ENCODE measurements at regions not wholly inside any gene's neighbourhood (a gene's known extent, or its start where the extent isn't known, plus 50 kb on each side); places are given as distances from the start of the nearest gene placed in this dataset.

GRCh38 chrX:129249563-129249962 is 273.7 kb downstream of the SMARCA1 start:
- Histone ChIP-seq H3K4me3 (no peak overlapping the region), H3K4me1 (no peaks in the 10 kb centered on the region)

GRCh38 chrX:129247642-129248041 is 275.6 kb downstream of the SMARCA1 start:
- no peak overlapping the region for H3K27ac ChIP-seq
- H3K36me3 ChIP-seq, result no peaks in the 10 kb centered on the region
- H3K4me1 ChIP-seq, result no peaks in the 10 kb centered on the region
- no peaks in the 10 kb centered on the region for H3K9me3 ChIP-seq
- H3K27me3 ChIP-seq, result no peaks in the 10 kb centered on the region
- no peak overlapping the region for H3K9ac ChIP-seq (ENCODE audit: low read depth in 2 of 2, low read length in 2 of 2)
- intact Hi-C loops (cut with DNase I), result no loop called here
- no peak for TF ChIP-seq CTCF (IDR thresholded peaks at IDR 0.05)
- no peak for DNase-seq
- H3K4me3 ChIP-seq, result no peak overlapping the region

More at GRCh38 chrX:129249563-129249962, 273.7 kb downstream of the SMARCA1 start:
- DNase-seq, result no peak
- intact Hi-C loops (cut with DNase I), result no loop called here
- Histone ChIP-seq H3K36me3 (no peaks in the 10 kb centered on the region), H3K9me3 (no peaks in the 10 kb centered on the region), H3K27ac (no peak overlapping the region), H3K9ac (ENCODE audit: low read depth in 2 of 2, low read length in 2 of 2) (no peak overlapping the region), H3K27me3 (no peaks in the 10 kb centered on the region)
- no peak for TF ChIP-seq CTCF (IDR thresholded peaks at IDR 0.05)

GRCh38 chrX:129239371-129239770 is 283.9 kb downstream of the SMARCA1 start:
- Histone ChIP-seq H3K27me3 (no peaks in the 10 kb centered on the region), H3K4me1 (no peaks in the 10 kb centered on the region), H3K9me3 (no peaks in the 10 kb centered on the region), H3K36me3 (no peaks in the 10 kb centered on the region), H3K27ac (no peak overlapping the region), H3K9ac (ENCODE audit: low read depth in 2 of 2, low read length in 2 of 2) (no peak overlapping the region), H3K4me3 (no peak overlapping the region)
- TF ChIP-seq CTCF (IDR thresholded peaks at IDR 0.05), result no peak
- DNase-seq, result no peak
- intact Hi-C loops (cut with DNase I), result no loop called here

- no peak overlapping the region for H3K9ac ChIP-seq (ENCODE audit: low read depth in 2 of 2, low read length in 2 of 2)
- no peak overlapping the region for H3K4me3 ChIP-seq
- TF ChIP-seq CTCF (IDR thresholded peaks at IDR 0.05), result no peak
- intact Hi-C loops (cut with DNase I), result no loop called here
- no peaks in the 10 kb centered on the region for H3K4me1 ChIP-seq
- H3K36me3 ChIP-seq, result no peaks in the 10 kb centered on the region
- no peaks in the 10 kb centered on the region for H3K27me3 ChIP-seq
- H3K27ac ChIP-seq, result no peak overlapping the region
- H3K9me3 ChIP-seq, result no peaks in the 10 kb centered on the region
- DNase-seq, result no peak
Observed at GRCh38 chrX:129238011-129238410, 285.3 kb downstream of the SMARCA1 start.

GRCh38 chrX:129235903-129236302 is 287.4 kb downstream of the SMARCA1 start:
- Histone ChIP-seq H3K27me3 (no peaks in the 10 kb centered on the region), H3K4me3 (no peak overlapping the region), H3K36me3 (no peaks in the 10 kb centered on the region), H3K4me1 (no peaks in the 10 kb centered on the region), H3K27ac (no peak overlapping the region), H3K9me3 (no peaks in the 10 kb centered on the region), H3K9ac (ENCODE audit: low read depth in 2 of 2, low read length in 2 of 2) (no peak overlapping the region)
- TF ChIP-seq CTCF (IDR thresholded peaks at IDR 0.05), result no peak
- no peak for DNase-seq
- intact Hi-C loops (cut with DNase I), result no loop called here

- Histone ChIP-seq H3K27me3 (no peaks in the 10 kb centered on the region), H3K4me3 (no peak overlapping the region), H3K9me3 (no peaks in the 10 kb centered on the region), H3K27ac (no peak overlapping the region), H3K9ac (ENCODE audit: low read depth in 2 of 2, low read length in 2 of 2) (no peak overlapping the region), H3K4me1 (no peaks in the 10 kb centered on the region), H3K36me3 (no peaks in the 10 kb centered on the region)
- intact Hi-C loops (cut with DNase I), result no loop called here
- no peak for DNase-seq
- TF ChIP-seq CTCF (IDR thresholded peaks at IDR 0.05), result no peak
Observed at GRCh38 chrX:129233786-129234185, 289.5 kb downstream of the SMARCA1 start.

All from colonic mucosa (tissue), 4 donors.